Osteocyte (in vitro differentiated cells): ENCODE measurements at regions not wholly inside any gene's neighbourhood (a gene's known extent, or its start where the extent isn't known, plus 50 kb on each side); places are given as distances from the start of the nearest gene placed in this dataset.

Experiments
- DNase-seq: peaks from one replicate; pipeline ENCODE4 v3.0.0; 2021; ENCODE audit warnings: mixed read lengths; ENCODE audit not compliant: unreplicated experiment; ENCODE audit errors: extremely low spot score
- H3K27ac Mint-ChIP-seq: one replicate; pipeline ENCODE4 v1.8.0; 2021; ENCODE audit warnings: mild to moderate bottlenecking, mixed read lengths; ENCODE audit not compliant: unreplicated experiment
- H3K27me3 Mint-ChIP-seq: one replicate; pipeline ENCODE4 v1.8.0; 2021; ENCODE audit warnings: mixed read lengths; ENCODE audit not compliant: unreplicated experiment
- H3K36me3 Mint-ChIP-seq: one replicate; pipeline ENCODE4 v1.8.0; 2021; ENCODE audit warnings: mixed read lengths; ENCODE audit not compliant: unreplicated experiment
- H3K4me1 Mint-ChIP-seq: one replicate; pipeline ENCODE4 v1.8.0; 2021; ENCODE audit warnings: mixed read lengths; ENCODE audit not compliant: unreplicated experiment
- H3K4me3 Mint-ChIP-seq: one replicate; pipeline ENCODE4 v1.8.0; 2021; ENCODE audit warnings: mild to moderate bottlenecking, moderate library complexity, mixed read lengths; ENCODE audit not compliant: unreplicated experiment
- H3K9me3 Mint-ChIP-seq: one replicate; pipeline ENCODE4 v1.8.0; 2021; ENCODE audit warnings: mixed read lengths; ENCODE audit not compliant: unreplicated experiment
- CTCF ChIP-seq: fragments of 200-600 bp; sonication (generic); IDR thresholded peaks from 2 replicates; pipeline ENCODE4 v1.5.0; 2021; ENCODE audit warnings: antibody characterized with exemption, mild to moderate bottlenecking, moderate library complexity

- no peaks in the 10 kb centered on the region for H3K9me3 Mint-ChIP-seq
- H3K36me3 Mint-ChIP-seq = no peaks in the 10 kb centered on the region
- no peak for TF ChIP-seq CTCF
- H3K4me1 Mint-ChIP-seq = peaks cover 20% of the 10 kb centered on the region
- peaks cover 19% of the 10 kb centered on the region for H3K27me3 Mint-ChIP-seq
- no peak overlapping the region for H3K4me3 Mint-ChIP-seq
- no peak for DNase-seq
- no peak overlapping the region for H3K27ac Mint-ChIP-seq
These were observed 450.8 kb downstream of the NFIB start for GRCh38 chr9:13863112-13863511.

DNA sequence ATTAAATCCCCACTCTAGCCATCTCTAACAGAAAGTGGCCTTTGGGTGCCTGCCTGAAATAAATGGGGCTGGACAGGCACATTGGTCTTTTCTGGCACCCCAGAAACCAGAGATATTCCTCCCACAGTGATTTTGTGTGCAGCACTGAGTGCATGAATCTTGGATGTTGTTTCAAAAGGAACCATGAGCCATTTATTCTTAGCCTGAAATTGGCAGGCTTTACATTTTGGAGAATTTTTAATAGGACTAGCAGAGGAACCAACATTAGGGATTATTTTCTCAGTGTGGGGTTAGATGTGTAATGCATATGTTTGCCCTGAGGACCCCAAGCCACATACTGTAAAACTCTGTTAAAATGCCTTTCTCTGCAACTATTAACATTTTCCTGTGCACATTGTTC is 451.3 kb downstream of the NFIB start:
- peaks cover 16% of the 10 kb centered on the region for H3K27me3 Mint-ChIP-seq
- no peak for TF ChIP-seq CTCF
- DNase-seq = no peak
- no peak overlapping the region for H3K4me3 Mint-ChIP-seq
- H3K27ac Mint-ChIP-seq = no peak overlapping the region
- H3K9me3 Mint-ChIP-seq = no peaks in the 10 kb centered on the region
- peaks cover 20% of the 10 kb centered on the region for H3K4me1 Mint-ChIP-seq
- no peaks in the 10 kb centered on the region for H3K36me3 Mint-ChIP-seq

- no peaks in the 10 kb centered on the region for H3K36me3 Mint-ChIP-seq
- peaks cover 20% of the 10 kb centered on the region for H3K4me1 Mint-ChIP-seq
- DNase-seq = no peak
- H3K9me3 Mint-ChIP-seq = no peaks in the 10 kb centered on the region
- TF ChIP-seq CTCF = no peak
- H3K27ac Mint-ChIP-seq = no peak overlapping the region
- H3K27me3 Mint-ChIP-seq = peaks cover 15% of the 10 kb centered on the region
- no peak overlapping the region for H3K4me3 Mint-ChIP-seq
These were observed 452.8 kb downstream of the NFIB start for GRCh38 chr9:13860946-13861640.

GRCh38 chr9:13860019-13860418 is 453.9 kb downstream of the NFIB start:
- no peak overlapping the region for H3K4me3 Mint-ChIP-seq

GRCh38 chr9:13857521-13857920 is 456.4 kb downstream of the NFIB start:
- H3K4me1 Mint-ChIP-seq = peaks cover 12% of the 10 kb centered on the region
- H3K36me3 Mint-ChIP-seq = no peaks in the 10 kb centered on the region
- TF ChIP-seq CTCF = no peak
- no peak overlapping the region for H3K27ac Mint-ChIP-seq
- no peaks in the 10 kb centered on the region for H3K27me3 Mint-ChIP-seq
- no peak overlapping the region for H3K4me3 Mint-ChIP-seq
- DNase-seq = no peak
- no peaks in the 10 kb centered on the region for H3K9me3 Mint-ChIP-seq

More at GRCh38 chr9:13860019-13860418, 453.9 kb downstream of the NFIB start:
- DNase-seq = no peak
- Mint-ChIP-seq H3K36me3 (no peaks in the 10 kb centered on the region), H3K27me3 (peaks cover 12% of the 10 kb centered on the region), H3K9me3 (no peaks in the 10 kb centered on the region), H3K27ac (no peak overlapping the region), H3K4me1 (peaks cover 20% of the 10 kb centered on the region)
- no peak for TF ChIP-seq CTCF
